ENCODE measurements at regions not wholly inside any gene's neighbourhood (a gene's known extent, or its start where the extent isn't known, plus 50 kb on each side); places are given as distances from the start of the nearest gene placed in this dataset.

DNA sequence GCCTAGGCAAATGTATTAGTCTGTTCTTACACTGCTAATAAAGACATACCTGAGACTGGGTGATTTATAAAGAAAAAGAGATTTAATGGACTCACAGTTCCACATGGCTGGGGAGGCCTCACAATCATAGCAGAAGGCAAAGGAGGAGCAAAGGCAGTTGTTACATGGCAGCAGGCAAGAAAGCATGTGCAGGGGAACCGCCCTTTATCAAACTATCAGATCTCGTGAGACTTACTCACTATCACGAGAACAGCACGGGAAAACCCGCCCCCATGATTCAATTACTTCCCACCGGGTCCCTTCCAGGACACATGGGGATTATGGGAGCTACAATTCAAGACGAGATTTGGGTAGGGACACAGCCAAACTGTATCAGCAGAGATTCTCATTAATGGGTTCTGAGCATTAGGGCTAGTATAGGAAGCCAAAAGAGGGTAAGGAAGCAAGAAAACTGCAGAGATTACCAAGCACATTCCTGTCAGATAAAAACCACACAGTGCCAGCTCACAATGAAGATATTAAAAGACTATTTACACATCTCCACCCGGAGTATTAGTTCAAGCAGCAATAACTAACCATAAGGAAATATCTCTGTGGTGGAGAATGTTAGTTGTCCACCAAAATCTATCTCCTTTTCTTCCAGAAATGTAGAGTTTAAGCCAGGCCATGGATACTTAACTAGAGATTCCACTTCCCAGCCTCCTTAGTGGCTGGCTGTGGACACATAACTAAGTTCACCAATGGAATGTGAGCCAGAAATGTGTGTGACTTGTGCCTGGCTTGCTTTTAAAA is 61.2 kb upstream of the HOPX start:
- no peak for FAIRE-seq
- WGBS, 2 donors, result 61 to 74% methylated on average over 8 of the region's 8 CpGs
- intact Hi-C loops (cut with DNase I), result no loop called here
- H3K27me3 ChIP-seq, result no peaks in the 10 kb centered on the region
- DNase-seq, result no peak
- H3K27ac ChIP-seq, result no peak overlapping the region
- TF ChIP-seq, protein P1, sequence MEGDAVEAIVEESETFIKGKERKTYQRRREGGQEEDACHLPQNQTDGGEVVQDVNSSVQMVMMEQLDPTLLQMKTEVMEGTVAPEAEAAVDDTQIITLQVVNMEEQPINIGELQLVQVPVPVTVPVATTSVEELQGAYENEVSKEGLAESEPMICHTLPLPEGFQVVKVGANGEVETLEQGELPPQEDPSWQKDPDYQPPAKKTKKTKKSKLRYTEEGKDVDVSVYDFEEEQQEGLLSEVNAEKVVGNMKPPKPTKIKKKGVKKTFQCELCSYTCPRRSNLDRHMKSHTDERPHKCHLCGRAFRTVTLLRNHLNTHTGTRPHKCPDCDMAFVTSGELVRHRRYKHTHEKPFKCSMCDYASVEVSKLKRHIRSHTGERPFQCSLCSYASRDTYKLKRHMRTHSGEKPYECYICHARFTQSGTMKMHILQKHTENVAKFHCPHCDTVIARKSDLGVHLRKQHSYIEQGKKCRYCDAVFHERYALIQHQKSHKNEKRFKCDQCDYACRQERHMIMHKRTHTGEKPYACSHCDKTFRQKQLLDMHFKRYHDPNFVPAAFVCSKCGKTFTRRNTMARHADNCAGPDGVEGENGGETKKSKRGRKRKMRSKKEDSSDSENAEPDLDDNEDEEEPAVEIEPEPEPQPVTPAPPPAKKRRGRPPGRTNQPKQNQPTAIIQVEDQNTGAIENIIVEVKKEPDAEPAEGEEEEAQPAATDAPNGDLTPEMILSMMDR (IDR thresholded peaks at IDR 0.05), result no peak
- no peaks in the 10 kb centered on the region for H3K36me3 ChIP-seq
- no peak for ATAC-seq
- H3K9me3 ChIP-seq, result no peaks in the 10 kb centered on the region
- H3K4me1 ChIP-seq, result no peaks in the 10 kb centered on the region
- no peak overlapping the region for H3K4me3 ChIP-seq

DNA sequence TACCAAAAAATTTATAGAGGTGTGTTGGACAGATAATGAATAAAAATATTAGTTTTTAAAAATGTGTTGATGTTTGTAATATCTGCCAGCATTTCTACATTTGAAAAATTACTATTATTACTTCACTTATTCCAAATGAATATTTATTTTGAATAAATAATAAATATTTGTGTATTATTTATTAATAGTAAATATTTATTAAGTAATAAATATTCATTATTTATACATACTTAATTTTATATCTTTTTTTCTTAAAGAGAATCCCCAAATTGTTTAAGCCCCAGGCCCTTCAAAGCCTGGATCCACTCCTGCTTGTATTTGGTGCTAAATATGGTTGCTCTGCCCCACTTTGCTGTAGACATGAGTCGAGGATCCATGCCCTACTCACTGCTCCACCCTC is 60.5 kb upstream of the HOPX start:
- H3K36me3 ChIP-seq, result no peaks in the 10 kb centered on the region
- TF ChIP-seq, protein P1 (IDR thresholded peaks at IDR 0.05), result no peak
- ATAC-seq (no peak), DNase-seq (no peak), FAIRE-seq (peak; percentile 81)
- H3K9me3 ChIP-seq, result no peaks in the 10 kb centered on the region
- H3K4me3 ChIP-seq, result no peak overlapping the region
- intact Hi-C loops (cut with DNase I), result no loop called here
- no peaks in the 10 kb centered on the region for H3K4me1 ChIP-seq
- H3K27me3 ChIP-seq, result no peaks in the 10 kb centered on the region
- H3K27ac ChIP-seq, result no peak overlapping the region
- WGBS, 2 donors, result 45 to 70% methylated on average over 1 of the region's 1 CpG

DNA sequence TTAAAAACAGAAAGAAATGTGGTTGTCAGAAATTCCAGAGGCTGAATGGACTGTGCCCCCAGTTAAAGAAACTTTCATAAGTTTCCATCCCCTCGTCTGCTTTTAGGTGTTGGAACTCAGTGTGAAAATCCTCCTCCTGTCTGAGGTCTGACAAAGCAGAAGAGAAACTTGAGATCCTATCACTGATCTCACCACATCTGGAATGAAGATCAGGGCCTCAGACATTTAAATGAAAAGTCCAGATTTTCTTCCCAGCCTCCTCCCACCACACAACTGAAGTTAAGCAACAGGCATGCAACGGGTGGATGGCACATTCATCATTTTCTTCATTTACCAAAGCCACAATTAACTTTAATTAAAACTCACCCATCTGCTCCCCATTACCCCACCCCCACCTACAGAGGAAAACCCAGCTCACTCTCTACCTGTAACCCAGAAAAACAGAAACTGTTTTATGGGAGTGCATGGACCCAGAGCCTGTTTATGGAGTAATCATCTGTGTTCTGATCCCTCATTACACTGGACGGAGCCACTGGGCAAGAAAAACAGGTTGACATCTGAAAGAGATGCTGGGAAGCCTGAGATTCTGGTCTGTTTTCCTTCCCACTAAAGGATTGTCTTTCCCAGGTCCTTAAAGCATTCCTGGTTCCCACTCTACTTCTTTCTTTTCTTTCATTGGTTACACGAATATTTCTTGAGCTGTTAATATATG is 58.1 kb upstream of the HOPX start:
- Histone ChIP-seq H3K4me3 (no peak overlapping the region), H3K36me3 (no peaks in the 10 kb centered on the region), H3K27me3 (no peaks in the 10 kb centered on the region), H3K4me1 (no peaks in the 10 kb centered on the region), H3K9me3 (no peaks in the 10 kb centered on the region), H3K27ac (no peak overlapping the region)
- FAIRE-seq (no peak), ATAC-seq (no peak), DNase-seq (no peak)
- TF ChIP-seq, protein P1 (IDR thresholded peaks at IDR 0.05), result no peak
- WGBS, 2 donors, result 22 to 24% methylated on average over 4 of the region's 4 CpGs
- intact Hi-C loops (cut with DNase I), result no loop called here

DNA sequence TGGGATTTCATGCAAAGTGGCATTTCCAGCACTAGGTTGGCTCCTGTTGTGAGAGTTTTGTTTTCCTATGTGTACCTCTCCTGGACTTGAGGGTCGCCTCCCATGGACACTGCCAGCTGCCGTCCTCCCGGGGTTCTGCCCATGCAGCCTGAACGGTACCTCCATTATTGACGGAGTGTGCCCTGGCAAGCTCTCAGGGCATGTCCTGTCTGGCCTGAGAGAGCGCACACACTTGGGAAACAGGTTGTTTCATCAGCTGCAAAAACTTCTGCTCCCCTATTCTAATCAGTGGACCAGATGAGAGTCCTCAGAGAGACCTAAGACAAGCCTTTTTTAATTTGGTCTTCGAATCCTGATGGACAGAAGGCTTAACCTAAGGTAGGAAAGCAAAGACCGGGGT is 56.6 kb upstream of the HOPX start:
- H3K4me3 ChIP-seq, result no peak overlapping the region
- H3K36me3 ChIP-seq, result no peaks in the 10 kb centered on the region
- no peak overlapping the region for H3K27ac ChIP-seq
- H3K4me1 ChIP-seq, result no peaks in the 10 kb centered on the region
- TF ChIP-seq, protein P1 (IDR thresholded peaks at IDR 0.05), result no peak
- ATAC-seq (no peak), DNase-seq (no peak), FAIRE-seq (no peak)
- no peaks in the 10 kb centered on the region for H3K27me3 ChIP-seq
- intact Hi-C loops (cut with DNase I), result no loop called here
- 45 to 51% methylated on average over 8 of the region's 8 CpGs for WGBS, 2 donors
- H3K9me3 ChIP-seq, result no peaks in the 10 kb centered on the region

DNA sequence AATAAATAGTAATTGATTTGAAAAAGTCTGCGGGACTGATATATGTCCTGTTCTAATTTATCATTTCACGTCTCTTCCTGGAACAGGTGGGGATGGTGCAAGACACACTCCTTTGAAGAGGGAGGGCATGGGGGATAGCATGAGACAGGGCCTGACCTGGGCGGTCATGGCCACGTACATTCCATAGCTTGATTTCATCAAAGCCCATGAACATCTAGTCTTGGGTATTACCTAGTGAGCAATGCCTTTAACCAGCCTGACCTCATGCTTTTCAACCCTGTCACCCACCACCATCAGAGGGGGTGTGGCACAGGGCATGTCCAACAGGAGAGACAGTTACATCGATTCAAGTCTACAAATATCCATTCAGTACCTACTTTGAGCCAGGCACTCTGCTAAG is 52.3 kb upstream of the HOPX start:
- WGBS, 2 donors, result 66 to 68% methylated on average over 5 of the region's 5 CpGs
- Histone ChIP-seq H3K4me1 (no peaks in the 10 kb centered on the region), H3K27ac (no peak overlapping the region), H3K4me3 (no peak overlapping the region), H3K9me3 (no peaks in the 10 kb centered on the region), H3K36me3 (no peaks in the 10 kb centered on the region), H3K27me3 (no peaks in the 10 kb centered on the region)
- TF ChIP-seq, protein P1 (IDR thresholded peaks at IDR 0.05), result no peak
- DNase-seq (no peak), ATAC-seq (no peak), FAIRE-seq (no peak)
- intact Hi-C loops (cut with DNase I), result no loop called here
